ENCODE measurements at regions not wholly inside any gene's neighbourhood (a gene's known extent, or its start where the extent isn't known, plus 50 kb on each side); places are given as distances from the start of the nearest gene placed in this dataset.

DNA sequence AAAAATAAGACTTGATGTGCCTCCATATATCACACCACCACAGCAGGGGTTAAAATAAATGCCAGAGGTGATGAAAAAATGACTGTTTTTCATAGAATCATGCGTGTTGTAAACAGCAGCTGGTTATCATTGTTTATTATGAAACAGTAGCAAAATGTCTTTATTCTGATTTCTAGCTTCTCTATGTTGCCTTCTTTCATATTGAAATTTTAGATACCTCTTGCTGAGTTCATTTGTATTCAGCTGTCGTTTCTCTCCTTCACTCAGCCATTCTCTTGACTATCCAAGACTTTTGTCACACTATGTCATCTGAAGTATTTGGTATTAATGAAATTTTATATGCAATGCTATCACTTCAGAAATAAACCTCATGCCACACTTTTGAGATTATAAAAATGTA, 465.0 kb downstream of the TAF11L14 start:
- H3K36me3 ChIP-seq (replicated peaks in 1 of 2) = no peaks in the 10 kb centered on the region
- H3K4me1 ChIP-seq (replicated peaks in 1 of 2) = no peaks in the 10 kb centered on the region
- H3K4me3 ChIP-seq = no peak overlapping the region
- intact Hi-C loops (cut with DNase I) = no loop called here
- no peak for TF ChIP-seq POLR2A (IDR thresholded peaks at IDR 0.05)
- TF ChIP-seq, protein P1, sequence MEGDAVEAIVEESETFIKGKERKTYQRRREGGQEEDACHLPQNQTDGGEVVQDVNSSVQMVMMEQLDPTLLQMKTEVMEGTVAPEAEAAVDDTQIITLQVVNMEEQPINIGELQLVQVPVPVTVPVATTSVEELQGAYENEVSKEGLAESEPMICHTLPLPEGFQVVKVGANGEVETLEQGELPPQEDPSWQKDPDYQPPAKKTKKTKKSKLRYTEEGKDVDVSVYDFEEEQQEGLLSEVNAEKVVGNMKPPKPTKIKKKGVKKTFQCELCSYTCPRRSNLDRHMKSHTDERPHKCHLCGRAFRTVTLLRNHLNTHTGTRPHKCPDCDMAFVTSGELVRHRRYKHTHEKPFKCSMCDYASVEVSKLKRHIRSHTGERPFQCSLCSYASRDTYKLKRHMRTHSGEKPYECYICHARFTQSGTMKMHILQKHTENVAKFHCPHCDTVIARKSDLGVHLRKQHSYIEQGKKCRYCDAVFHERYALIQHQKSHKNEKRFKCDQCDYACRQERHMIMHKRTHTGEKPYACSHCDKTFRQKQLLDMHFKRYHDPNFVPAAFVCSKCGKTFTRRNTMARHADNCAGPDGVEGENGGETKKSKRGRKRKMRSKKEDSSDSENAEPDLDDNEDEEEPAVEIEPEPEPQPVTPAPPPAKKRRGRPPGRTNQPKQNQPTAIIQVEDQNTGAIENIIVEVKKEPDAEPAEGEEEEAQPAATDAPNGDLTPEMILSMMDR (IDR thresholded peaks at IDR 0.05) = no peak
- WGBS, 4 donors = 36 to 49% (median 46%) methylated on average over 2 of the region's 2 CpGs
- no peaks in the 10 kb centered on the region for H3K27me3 ChIP-seq
- no peak for DNase-seq
- no peak overlapping the region for H3K27ac ChIP-seq
- no peaks in the 10 kb centered on the region for H3K9me3 ChIP-seq (replicated peaks in 1 of 3)

DNA sequence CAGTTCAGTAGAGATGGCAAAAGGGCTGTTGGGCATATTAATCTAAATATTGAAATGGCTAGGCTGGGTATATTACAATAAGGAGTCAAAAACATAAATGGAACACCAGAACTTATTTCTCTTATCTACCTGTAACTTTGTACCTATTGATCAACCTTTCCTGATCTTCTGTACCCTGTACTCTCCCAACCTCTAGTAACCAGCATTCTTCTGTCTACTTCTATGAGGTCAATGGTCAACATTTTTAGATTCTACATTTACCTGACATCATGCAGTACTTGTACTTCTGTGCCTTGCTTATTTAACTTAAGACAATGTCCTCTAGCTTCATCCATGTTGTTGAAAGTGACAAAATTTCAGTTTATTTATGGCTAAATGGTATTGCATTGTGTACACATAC, 467.3 kb downstream of the TAF11L14 start:
- no peak for DNase-seq
- TF ChIP-seq POLR2A (IDR thresholded peaks at IDR 0.05) = no peak
- TF ChIP-seq, protein P1 (IDR thresholded peaks at IDR 0.05) = no peak

DNA sequence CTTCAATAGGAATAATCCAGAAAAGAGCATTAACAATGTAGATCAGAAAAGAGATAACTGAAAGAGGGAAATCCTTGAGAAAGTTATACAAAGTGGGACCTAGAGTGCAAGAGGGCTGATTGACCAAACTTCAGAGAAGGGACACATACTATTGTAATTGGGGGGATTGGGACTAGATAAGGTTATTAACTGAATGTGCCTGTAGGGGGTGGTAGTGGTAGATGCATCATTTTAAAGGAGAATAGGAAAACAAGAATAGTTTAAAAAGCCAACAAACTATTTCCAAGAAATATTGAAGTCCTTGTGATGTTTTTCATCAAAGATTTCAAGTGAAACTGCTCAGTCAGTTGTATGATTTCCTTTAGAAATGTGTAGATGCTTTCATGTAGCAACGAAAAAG, 468.5 kb downstream of the TAF11L14 start:
- intact Hi-C loops (cut with DNase I) = no loop called here
- Histone ChIP-seq H3K4me3 (no peak overlapping the region), H3K4me1 (replicated peaks in 1 of 2) (no peaks in the 10 kb centered on the region), H3K9me3 (replicated peaks in 1 of 3) (no peaks in the 10 kb centered on the region), H3K27me3 (no peaks in the 10 kb centered on the region), H3K27ac (no peak overlapping the region), H3K36me3 (replicated peaks in 1 of 2) (no peaks in the 10 kb centered on the region)
- DNase-seq = no peak
- WGBS, 4 donors = 39 to 69% (median 50%) methylated on average over 1 of the region's 1 CpG
- no peak for TF ChIP-seq POLR2A (IDR thresholded peaks at IDR 0.05)
- TF ChIP-seq, protein P1 (IDR thresholded peaks at IDR 0.05) = no peak

More for the DNA sequence above, 467.3 kb downstream of the TAF11L14 start:
- Histone ChIP-seq H3K36me3 (replicated peaks in 1 of 2) (no peaks in the 10 kb centered on the region), H3K4me3 (no peak overlapping the region), H3K4me1 (replicated peaks in 1 of 2) (no peaks in the 10 kb centered on the region), H3K27me3 (no peaks in the 10 kb centered on the region), H3K9me3 (replicated peaks in 1 of 3) (no peaks in the 10 kb centered on the region), H3K27ac (no peak overlapping the region)
- intact Hi-C loops (cut with DNase I) = no loop called here

DNA sequence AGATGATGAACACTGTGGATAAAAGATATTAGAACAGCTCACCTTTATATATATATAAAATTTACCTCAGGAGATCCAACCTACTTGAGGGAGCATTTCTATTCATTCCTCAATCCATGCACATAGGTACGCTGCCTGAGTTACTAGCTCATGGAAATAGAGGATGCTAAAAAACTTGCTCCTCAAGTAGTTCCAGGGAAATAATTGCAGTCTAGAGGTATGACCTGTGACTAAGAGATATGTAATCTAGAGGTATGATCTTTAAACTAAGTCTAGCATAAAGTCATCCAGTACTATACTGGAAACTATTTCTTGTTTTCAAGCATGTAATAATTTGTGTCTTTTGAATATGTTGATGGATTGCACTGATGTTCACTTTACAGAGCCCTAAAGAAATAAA, 471.2 kb downstream of the TAF11L14 start:
- no peaks in the 10 kb centered on the region for H3K4me1 ChIP-seq (replicated peaks in 1 of 2)
- TF ChIP-seq, protein P1 (IDR thresholded peaks at IDR 0.05) = no peak
- TF ChIP-seq POLR2A (IDR thresholded peaks at IDR 0.05) = no peak
- H3K9me3 ChIP-seq (replicated peaks in 1 of 3) = no peaks in the 10 kb centered on the region
- WGBS, 4 donors = 85 to 100% (median 95%) methylated on average over 1 of the region's 1 CpG
- H3K27me3 ChIP-seq = no peaks in the 10 kb centered on the region
- intact Hi-C loops (cut with DNase I) = no loop called here
- DNase-seq = no peak
- H3K27ac ChIP-seq = no peak overlapping the region
- no peak overlapping the region for H3K4me3 ChIP-seq
- H3K36me3 ChIP-seq (replicated peaks in 1 of 2) = no peaks in the 10 kb centered on the region

Data from adrenal gland (tissue), 9 donors.